Astrocyte of the spinal cord (primary cell): ENCODE measurements at regions not wholly inside any gene's neighbourhood (a gene's known extent, or its start where the extent isn't known, plus 50 kb on each side); places are given as distances from the start of the nearest gene placed in this dataset.

ENCODE experiments used
- DNase-seq: peaks from one replicate; pipeline ENCODE4 v3.0.0; 2011; ENCODE audit warnings: low read depth, low spot score
- H3K4me3 ChIP-seq: 2 replicates; pipeline ENCODE4 v1.5.1; 2011; ENCODE audit warnings: low read depth, mild to moderate bottlenecking, low read length, moderate library complexity
- in situ Hi-C: cut with HindIII; loops from 2 replicates; pipeline ENCODE4 v1.10.0; 2017; ENCODE audit warnings: low sequenced_read_pairs
- TF ChIP-seq, protein P1 (sequence below): IDR thresholded peaks from 2 replicates; pipeline ENCODE4 v1.5.1; 2012; ENCODE audit warnings: low read depth, mild to moderate bottlenecking, low read length, inconsistent platforms

DNA sequence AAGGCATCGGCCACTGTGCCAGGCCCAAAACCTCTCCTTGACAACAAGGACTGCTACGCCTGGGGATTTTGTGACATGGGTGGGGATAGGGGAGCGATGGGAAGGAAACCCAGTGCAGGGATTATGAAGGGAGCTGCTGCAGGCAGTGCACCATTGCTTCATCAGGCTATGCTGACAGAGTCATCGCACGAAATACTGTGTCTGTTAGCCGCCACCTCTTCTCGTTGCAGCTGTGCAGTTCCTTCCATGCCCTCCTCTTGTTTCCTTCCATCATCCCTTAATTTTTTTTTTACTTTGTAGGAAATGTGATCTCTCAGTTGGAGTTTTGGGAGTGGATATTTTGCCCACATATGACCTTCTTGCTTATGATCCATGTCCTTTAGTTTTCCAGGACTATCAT, 178.7 kb downstream of the RFC3 start:
- no peak for DNase-seq
- no peak overlapping the region for H3K4me3 ChIP-seq
- in situ Hi-C loops: no loop called here
- TF ChIP-seq, protein P1, sequence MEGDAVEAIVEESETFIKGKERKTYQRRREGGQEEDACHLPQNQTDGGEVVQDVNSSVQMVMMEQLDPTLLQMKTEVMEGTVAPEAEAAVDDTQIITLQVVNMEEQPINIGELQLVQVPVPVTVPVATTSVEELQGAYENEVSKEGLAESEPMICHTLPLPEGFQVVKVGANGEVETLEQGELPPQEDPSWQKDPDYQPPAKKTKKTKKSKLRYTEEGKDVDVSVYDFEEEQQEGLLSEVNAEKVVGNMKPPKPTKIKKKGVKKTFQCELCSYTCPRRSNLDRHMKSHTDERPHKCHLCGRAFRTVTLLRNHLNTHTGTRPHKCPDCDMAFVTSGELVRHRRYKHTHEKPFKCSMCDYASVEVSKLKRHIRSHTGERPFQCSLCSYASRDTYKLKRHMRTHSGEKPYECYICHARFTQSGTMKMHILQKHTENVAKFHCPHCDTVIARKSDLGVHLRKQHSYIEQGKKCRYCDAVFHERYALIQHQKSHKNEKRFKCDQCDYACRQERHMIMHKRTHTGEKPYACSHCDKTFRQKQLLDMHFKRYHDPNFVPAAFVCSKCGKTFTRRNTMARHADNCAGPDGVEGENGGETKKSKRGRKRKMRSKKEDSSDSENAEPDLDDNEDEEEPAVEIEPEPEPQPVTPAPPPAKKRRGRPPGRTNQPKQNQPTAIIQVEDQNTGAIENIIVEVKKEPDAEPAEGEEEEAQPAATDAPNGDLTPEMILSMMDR: no peak

DNA sequence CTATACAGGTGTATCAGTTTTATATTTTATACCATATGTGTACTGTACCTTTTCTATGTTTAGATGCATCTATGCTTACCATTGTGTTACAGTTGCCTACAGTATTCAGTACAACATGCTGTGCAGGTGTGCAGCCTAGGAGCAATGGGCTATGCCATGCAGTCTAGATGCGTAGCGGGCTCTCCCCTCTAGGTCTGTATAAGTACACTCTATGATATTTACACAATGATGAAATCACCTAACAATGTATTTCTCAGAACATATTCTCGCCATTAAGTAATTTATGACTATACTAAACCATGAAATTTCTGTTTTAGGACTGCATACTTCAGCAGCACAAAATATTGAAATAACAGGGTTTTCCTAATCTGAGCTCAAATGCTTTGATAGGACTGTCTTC, 179.6 kb downstream of the RFC3 start:
- no peak for DNase-seq
- TF ChIP-seq, protein P1: no peak
- no peak overlapping the region for H3K4me3 ChIP-seq
- in situ Hi-C loops: no loop called here

DNA sequence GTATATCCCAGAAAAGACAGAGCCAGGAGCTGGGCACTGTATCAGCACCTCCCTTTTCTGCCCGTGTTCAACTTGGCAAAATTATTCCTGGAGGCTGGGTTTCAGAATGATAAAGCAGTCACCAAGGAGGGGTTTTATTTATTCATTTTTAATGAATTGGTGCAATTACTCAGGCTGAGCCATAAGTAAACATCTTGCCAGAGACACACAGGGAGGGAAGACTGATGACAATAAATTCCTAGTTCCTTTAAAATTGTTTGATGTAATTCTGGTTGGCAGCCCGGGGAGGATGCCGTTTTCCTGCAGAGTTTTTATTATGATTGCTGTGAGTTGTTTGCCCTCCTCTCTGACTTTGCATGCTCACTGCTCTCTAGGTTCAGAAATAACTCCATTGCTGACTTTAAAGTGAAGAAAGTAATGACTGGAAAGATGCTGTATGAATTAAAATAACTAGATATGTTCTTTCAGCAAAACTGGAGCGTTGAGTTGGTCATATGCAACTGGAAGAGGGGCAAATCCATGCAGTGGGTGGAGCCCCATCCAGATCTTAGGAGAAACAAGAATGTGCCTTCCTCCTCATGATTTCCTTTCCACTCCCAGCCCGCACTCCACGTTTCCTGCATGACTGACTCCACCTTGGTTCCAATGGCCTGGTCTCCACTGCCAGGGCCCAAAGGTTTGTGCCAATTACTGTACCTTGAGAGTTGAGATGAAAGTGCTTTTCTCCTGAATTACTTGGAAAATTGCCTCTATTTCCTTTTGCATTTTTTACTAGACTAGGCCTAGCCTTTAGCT, 182.1 kb downstream of the RFC3 start:
- TF ChIP-seq, protein P1: no peak

DNA sequence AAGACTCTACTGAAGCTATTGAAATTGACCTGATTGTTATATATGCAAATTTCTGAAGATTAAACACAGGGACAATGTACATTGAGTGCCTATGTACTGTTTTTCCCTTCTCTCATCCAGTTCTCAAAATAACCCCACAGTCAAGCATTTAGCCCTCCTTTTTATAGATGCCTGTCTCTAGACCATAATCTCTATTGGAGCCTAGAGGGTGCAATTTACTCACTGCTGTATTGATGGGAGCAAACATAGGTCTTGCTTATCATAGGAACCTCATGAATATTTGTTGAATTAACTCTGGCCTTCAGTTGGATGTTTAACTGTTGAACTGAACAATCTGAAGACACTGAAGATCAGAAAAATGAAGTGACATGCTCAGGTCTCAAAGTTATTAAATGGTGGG, 183.0 kb downstream of the RFC3 start:
- no peak overlapping the region for H3K4me3 ChIP-seq
- TF ChIP-seq, protein P1: no peak
- in situ Hi-C loops: no loop called here
- DNase-seq: no peak

More for the DNA sequence above, 182.1 kb downstream of the RFC3 start:
- no peak for DNase-seq
- in situ Hi-C loops: no loop called here
- H3K4me3 ChIP-seq: no peak overlapping the region

DNA sequence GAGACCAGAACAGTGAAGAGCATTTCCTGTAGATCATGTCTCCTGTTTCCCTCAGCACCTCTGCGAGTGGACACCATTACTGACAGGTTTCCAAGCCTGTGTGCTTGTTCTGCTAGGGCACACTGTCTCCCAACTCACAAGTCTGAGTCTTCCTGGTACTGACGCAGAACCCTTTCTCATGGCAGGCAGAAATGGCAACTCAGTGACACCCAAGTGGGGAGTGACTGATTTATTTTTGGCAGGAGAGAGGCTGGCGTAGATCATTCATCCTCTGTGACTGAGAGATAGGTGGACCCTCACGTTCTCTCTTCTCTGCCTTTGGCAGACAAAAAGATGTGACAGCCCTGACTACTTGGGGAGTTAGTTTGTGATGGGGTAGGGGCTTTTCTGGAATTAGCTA, 183.4 kb downstream of the RFC3 start:
- in situ Hi-C loops: no loop called here
- H3K4me3 ChIP-seq: no peak overlapping the region
- DNase-seq: no peak
- TF ChIP-seq, protein P1: no peak

DNA sequence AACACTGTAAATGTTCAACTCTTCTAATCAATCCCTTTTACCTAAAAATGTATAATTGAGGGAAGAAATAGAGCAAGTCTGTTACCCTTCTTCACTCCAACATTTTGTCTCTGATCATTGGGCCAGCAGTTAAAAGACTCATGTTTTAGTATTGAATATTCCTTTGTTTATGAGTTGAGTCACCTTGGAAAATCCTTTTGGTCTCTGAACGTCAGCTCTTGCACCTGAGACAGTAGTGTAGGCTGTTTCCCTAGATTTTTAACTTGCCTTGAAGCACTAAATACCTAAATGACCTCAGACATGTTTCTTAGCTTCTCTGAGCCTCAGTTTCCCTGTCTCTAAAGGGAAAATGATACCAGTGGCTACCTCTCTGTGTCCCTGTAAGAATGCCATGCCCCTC, 184.2 kb downstream of the RFC3 start:
- DNase-seq: no peak
- in situ Hi-C loops: no loop called here
- TF ChIP-seq, protein P1: no peak
- no peak overlapping the region for H3K4me3 ChIP-seq
